ENCODE measurements at regions not wholly inside any gene's neighbourhood (a gene's known extent, or its start where the extent isn't known, plus 50 kb on each side); places are given as distances from the start of the nearest gene placed in this dataset.

- TF ChIP-seq EZH2 (IDR thresholded peaks at IDR 0.05; ENCODE audit: borderline replicate concordance) (no peak), CTCF (IDR thresholded peaks at IDR 0.05; ENCODE audit: poor library complexity) (no peak), EZH2phosphoT487 (IDR thresholded peaks at IDR 0.05; ENCODE audit: low read depth, severe bottlenecking, unreplicated experiment) (no peak)
Observed at GRCh38 chr1:8170059-8170835, 144.1 kb upstream of the ERRFI1 start.

Measured in hepatocyte (in vitro differentiated cells).